Esophagus mucosa (tissue), 1 donor: ENCODE measurements at regions not wholly inside any gene's neighbourhood (a gene's known extent, or its start where the extent isn't known, plus 50 kb on each side); places are given as distances from the start of the nearest gene placed in this dataset.
A peak's percentile ranks its signal among the peaks of the same experiment; 100 is the strongest.
"Not testable (repeated sequence)": the region's sequence is repeated elsewhere in the genome, so short reads cannot be mapped to it uniquely, and the experiment has no call there.

Source experiments
- ATAC-seq: fragments of 200-7000 bp; cut with Tn5 transposase; one replicate; pipeline ENCODE4 v1.9.1; 2020
- donor health status: DM: yes; HTN: yes; CAD: no.

DNA sequence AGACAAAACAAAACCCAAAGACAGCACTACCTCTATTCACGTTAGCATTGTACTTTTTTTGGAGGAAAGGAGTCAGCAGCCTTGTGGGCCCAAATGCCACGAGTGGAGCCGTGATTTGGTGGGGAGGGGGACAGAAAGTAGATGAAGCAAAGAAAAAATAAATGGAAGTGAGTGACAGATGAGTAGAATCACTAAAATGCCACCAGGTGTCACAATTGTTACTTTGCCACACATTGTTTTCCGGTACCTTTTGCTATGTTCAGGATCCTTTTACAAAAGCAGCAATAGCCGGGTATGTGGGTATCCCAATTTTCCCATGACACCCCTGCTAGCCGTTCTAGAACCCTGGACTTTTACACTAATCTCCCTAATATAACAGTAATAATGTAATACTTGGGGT is 85.0 kb upstream of the AK4 start:
- ATAC-seq = no peak

GRCh38 chr1:65064981-65065380 is 83.0 kb upstream of the AK4 start:
- ATAC-seq = no peak

DNA sequence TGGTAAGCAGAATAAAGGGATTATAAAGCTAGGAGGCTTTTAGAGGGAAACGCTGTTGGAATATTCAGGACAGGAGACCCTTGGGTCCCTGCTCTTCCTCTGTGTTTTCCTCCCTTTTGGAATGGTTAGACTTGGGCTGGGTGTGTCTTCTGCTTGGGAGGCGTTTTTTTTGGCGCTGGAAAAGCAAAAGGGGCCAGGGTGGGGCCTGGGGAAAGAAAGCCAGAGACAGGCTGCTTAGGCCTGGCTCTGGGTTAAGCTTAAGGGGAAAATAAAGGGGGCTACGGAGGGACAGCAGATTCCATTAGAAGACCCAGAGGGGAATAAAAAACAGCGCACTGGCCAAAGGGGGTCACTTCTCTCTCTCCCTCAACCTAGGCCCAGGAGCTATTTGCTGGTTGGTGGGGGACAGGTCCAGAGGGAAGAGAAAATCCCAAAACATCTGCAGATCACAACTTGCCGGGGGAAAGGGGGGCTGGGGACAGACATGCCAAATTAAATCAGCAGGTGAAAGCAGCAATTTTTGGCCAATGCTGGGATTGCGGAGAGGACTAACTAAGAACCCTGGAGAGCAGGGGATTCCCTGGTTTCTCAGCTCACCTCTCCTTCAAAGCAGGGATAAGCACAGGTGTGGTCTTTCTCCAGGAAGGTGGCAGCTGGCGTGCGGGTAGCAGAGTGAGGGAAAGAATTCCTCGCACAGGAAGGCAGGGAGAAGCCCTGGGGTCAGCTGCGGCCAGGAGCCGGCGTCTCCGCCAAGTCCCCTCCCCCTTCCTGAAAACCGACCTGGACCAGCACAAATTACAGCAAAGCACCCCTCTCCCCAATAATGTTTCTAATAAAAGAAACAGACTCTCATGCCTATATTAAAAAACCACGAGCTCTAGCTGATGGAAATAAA is 82.2 kb upstream of the AK4 start:
- ATAC-seq = no peak

DNA sequence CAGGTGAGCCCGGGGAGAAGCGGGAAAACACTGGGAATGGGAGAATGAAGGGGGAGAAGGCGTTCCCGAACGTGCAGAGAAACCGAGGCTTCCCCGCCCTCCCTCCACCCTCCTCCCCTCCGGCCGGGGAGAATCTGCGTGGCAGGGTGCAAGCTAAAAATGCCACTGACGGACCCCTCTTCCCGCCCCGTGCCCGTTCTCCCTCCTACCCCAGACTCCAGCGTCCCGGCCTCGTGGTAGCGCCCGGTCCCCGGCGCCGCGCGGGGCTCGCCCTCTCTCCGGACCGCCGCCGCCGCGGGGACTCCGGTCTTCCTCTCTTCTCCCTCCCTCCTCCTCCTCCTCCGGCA is 81.6 kb upstream of the AK4 start:
- no peak for ATAC-seq

DNA sequence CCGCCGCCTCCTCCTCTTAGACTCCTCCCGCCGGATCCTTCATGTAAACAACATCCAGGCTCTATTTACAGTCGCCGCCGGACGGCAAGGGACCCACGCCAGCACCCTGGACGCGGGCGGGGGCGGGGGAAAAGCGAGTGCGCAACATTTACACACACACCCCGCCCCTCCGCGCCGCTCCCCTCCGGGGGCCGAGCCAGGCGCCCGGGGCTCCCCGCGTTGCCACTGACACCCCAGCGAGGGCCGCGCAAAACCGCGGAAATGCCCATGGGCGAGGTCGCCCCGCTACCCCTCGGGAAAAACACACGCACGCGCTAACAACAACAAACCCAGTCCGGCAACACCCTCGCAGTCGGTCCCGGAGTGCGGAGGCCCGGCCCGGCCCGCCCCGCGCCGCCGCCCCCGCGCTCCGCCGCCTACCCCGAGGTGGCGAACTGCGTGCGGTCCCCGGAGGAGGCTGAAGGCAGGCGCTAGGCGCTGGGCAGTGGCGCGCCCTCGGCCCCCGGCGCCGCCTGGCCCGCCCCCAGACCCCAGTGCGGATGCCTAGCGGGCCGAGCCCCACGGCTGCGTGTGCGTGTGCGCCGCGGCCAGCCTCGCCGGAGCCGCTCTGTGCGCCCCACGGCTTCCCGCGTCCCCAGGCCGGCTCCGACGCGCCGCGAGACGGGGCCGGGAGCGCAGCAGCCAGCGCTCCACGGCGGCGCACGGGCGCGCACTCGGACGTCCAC is 81.1 kb upstream of the AK4 start:
- ATAC-seq = peak; percentile 75

GRCh38 chr1:65067491-65068201 is 80.4 kb upstream of the AK4 start:
- ATAC-seq = peak; percentile 54

- ATAC-seq = no peak
These were observed 79.6 kb upstream of the AK4 start for GRCh38 chr1:65068202-65069010.

DNA sequence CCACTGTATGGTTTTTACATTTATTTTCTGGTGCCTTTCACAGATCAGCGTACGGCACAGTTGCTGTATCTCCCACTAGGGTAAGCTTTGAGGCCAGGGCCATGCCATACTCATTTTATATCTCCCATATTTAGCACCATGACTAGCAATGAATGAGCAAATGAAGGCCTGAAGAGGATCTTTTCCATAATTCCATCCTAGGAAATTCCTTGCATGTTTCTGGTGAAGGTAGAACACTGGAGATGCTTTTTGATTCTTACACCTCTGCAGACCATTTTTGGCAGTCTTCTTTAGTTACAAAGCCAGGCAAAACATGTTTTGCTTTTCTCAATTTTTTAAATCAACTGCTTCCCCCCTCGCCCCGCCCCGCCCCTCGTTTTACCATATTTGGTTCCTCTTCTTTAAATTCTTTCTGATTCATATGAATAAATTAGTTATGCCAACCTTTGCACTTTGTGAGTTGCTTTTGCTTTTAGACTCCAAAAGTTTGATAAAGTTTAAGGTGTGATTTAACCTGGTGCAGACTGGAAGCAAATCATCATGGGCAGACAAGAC is 78.9 kb upstream of the AK4 start:
- no peak for ATAC-seq

- no peak for ATAC-seq
These were observed 75.2 kb upstream of the AK4 start for GRCh38 chr1:65072845-65073244.

DNA sequence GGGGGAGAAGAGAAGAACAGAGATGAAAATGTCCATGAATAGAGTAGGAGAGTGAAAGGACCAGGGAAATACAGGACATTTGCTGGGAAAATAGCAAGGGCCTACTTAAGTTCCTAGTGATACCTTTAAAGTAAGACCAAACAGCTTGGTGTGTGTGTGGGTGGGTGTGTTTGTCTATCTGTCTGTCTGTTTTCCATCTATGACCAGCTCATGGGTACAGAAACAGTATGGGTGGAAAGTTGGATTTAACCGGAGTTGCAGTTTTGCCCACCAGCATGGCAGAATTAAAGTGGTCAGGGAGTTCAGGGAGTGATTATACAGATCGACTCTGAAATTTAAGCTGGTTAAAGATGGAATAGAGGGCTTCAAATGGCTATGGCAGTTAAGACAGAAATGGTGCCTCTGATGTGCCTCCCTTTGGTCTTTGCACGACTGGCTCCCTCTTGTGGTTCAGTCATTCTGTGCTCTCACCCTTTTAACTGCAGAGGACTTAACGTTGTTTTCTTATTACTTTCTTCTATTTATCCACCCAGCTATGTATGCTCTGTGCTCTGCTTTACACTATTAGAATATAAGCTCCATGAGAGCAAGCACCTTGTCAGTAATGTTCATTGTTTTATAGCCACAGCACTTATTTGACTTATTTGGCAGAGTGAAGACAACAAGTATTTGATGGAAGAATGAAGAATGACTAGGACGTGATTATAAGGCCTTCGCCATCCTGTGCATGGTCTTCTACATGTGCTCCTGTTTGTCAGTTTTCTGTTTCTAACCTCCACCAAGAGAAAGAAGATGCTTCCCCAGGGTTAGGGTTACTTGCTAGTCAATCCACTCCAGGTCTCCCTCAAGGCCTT is 72.7 kb upstream of the AK4 start:
- peak; percentile 57 for ATAC-seq

DNA sequence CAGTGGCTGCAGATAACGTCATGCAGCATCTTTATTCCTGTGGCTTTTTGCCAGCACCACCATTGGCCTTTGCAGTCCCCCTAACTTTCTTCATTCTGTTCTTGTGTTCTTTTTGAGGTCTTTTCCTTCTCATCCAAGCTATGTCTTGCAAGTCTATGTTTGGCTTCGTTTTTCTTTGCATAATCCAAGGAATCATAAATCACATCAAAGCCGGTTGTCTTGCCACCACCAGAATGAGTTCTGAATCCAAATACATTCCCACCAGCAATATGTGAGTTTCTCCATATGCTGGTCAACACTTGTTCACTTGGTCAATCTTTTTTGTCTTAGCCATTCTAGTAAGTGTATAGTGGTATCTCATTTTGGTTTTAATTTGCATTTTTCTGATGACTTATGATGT is 70.6 kb upstream of the AK4 start:
- ATAC-seq = no peak

GRCh38 chr1:65079941-65080340 is 68.1 kb upstream of the AK4 start:
- ATAC-seq = peak; percentile 68

DNA sequence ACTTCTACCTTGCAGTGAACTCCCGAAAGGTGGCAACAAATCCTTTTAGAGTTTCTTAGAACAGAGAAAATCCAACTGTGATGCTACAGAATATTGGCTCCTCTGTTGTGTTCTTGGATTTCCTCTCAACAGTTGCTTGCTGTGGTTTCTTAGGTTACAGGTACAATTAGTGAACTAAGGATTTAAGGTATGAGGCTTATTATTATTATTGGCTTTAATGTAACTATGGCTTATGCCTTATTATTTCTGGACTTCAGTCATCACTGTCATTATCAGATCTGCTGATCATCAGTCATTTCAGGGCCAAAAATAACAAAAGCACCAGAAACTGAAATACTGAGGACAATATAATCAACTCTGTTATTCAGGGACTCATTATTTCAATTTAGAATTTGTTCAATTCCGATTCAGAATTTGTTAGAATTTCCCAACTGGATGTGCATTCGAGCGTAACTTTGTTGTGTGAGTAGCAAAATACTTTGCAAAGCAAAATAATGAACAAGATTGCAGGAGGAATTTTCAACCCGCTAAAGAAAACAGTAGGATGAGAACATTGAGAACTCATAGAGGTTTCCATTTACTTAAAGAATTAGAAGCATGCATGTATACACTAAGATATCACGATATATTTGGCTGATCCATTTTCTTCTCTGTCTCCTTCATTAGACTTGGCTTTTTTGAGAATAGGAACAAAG is 65.5 kb upstream of the AK4 start:
- no peak for ATAC-seq

- no peak for ATAC-seq
These were observed 64.6 kb upstream of the AK4 start for GRCh38 chr1:65083263-65083896.

- no peak for ATAC-seq
These were observed 63.9 kb upstream of the AK4 start for GRCh38 chr1:65084066-65084465.

DNA sequence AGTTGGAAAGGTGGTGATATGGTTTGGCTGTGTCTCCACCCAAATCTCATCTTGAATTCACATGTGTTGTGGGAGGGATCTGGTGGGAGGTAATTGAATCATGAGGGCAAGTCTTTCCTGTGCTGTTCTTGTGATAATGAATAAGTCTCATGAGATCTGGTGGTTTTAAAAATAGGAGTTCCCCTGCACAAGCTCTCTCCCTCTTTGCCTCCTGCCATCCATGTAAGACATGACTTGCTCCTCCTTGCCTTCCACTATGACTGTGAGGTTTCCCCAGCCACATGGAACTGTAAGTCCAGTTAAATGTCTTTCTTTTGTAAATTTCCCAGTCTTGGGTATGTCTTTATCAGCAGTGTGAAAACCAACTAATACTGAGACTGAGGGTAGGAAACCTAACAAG is 60.5 kb upstream of the AK4 start:
- not testable (repeated sequence) for ATAC-seq

DNA sequence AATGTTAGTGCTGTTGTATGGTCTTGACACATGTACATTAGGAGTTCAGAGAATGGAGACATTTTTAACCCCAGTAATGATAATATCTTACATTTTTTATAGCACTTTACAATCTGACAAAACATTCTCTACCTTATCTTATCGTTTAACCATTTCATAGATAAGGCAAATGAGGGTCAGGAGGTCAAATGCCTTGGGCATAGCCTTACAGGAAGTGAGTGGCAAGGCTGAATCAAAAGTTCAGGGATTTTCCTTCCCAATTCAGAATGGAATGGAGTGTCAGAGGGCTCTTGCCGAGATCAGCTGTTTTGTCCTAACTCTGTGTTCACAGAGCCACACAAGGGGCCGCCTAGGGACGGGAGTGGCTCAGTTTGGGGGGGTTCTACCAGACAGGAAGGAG is 57.6 kb upstream of the AK4 start:
- no peak for ATAC-seq

- ATAC-seq = no peak
These were observed 55.3 kb upstream of the AK4 start for GRCh38 chr1:65092691-65093090.

- no peak for ATAC-seq
These were observed 50.9 kb upstream of the AK4 start for GRCh38 chr1:65097076-65097475.
